Spinal cord (tissue), 9 donors: ENCODE measurements at regions not wholly inside any gene's neighbourhood (a gene's known extent, or its start where the extent isn't known, plus 50 kb on each side); places are given as distances from the start of the nearest gene placed in this dataset.

ENCODE experiments used
- DNase-seq, 6 donors: peaks; one replicate each; pipeline versions ENCODE4 v3.0.0 to v3.0.0-alpha.2; 2013 to 2015; ENCODE audit warnings: low spot score in 6 of 6, low read depth in 4 of 6
- H3K27ac ChIP-seq: one replicate; pipeline ENCODE4 v1.5.1; 2013; ENCODE audit warnings: low read depth, low read length, control low read depth
- H3K27me3 ChIP-seq: one replicate; pipeline ENCODE4 v1.6.1; 2013; ENCODE audit warnings: low read length; ENCODE audit not compliant: control insufficient read depth, insufficient read depth
- H3K36me3 ChIP-seq: one replicate; pipeline ENCODE4 v1.6.1; 2013; ENCODE audit warnings: low read length; ENCODE audit not compliant: control insufficient read depth, insufficient read depth
- H3K4me1 ChIP-seq: one replicate; pipeline ENCODE4 v1.6.1; 2013; ENCODE audit warnings: low read length; ENCODE audit not compliant: control insufficient read depth, insufficient read depth
- H3K4me3 ChIP-seq: one replicate; pipeline ENCODE4 v1.5.1; 2013; ENCODE audit warnings: low read depth, low read length, control low read depth
- H3K9me3 ChIP-seq: one replicate; pipeline ENCODE4 v1.6.1; 2013; ENCODE audit warnings: low read length; ENCODE audit not compliant: control insufficient read depth, insufficient read depth
- WGBS: methylation state at CpG from one replicate; pipeline ENCODE4 v1.1.5; 2013; ENCODE audit warnings: missing lambda C conversion rate; ENCODE audit not compliant: insufficient coverage; 5-methylcytosine and 5-hydroxymethylcytosine counted together
- donor health status: healthy.

- Histone ChIP-seq H3K27me3 (no peaks in the 10 kb centered on the region), H3K36me3 (no peaks in the 10 kb centered on the region), H3K27ac (no peak overlapping the region), H3K4me1 (peaks cover 6% of the 10 kb centered on the region), H3K4me3 (no peak overlapping the region), H3K9me3 (no peaks in the 10 kb centered on the region)
- 80% methylated on average over 1 of the region's 3 CpGs for WGBS
- DNase-seq, result no peak
Measured at GRCh38 chr5:163594951-163595350, 89.5 kb downstream of the MAT2B start.

- WGBS, result 79% methylated on average over 4 of the region's 6 CpGs
- Histone ChIP-seq H3K4me1 (peaks cover 6% of the 10 kb centered on the region), H3K4me3 (no peak overlapping the region), H3K9me3 (no peaks in the 10 kb centered on the region), H3K27ac (no peak overlapping the region), H3K27me3 (no peaks in the 10 kb centered on the region), H3K36me3 (no peaks in the 10 kb centered on the region)
- DNase-seq, result peak in 1 of 6 donors; percentile 80
Measured at GRCh38 chr5:163595932-163596607, 90.7 kb downstream of the MAT2B start.

DNA sequence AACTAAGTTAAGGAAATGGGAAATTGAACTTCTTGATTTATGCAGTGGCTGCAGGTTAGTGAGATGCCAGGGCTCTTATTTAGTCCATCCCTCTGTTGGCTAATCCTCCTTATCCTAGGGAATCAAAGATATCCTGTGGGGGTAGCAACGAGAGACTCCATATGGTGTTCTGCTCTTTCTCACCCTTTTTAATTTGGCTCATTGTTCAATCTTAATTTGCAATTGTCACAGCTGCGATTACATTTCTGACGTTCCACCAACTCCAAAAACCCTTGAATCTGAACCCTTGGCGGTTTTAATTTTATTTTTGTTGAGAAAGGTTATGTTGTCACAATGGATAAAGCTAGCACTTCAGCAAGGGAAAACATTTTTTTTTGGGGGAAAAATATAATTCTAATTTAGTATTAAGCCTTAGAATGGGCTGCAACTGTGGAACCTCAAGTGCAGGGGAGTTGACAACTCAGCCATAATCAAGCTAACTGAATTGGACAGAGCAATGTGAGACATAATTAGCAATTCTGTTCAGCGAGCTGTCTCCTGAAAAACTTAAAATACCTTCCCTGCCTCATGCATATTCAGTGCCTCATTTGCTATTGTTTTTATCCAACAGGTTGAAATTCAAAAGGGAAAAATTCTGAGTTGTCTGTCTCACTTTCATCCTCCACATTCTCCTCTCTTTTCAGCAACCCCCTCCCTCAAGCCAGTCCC is 91.3 kb downstream of the MAT2B start:
- H3K4me3 ChIP-seq, result no peak overlapping the region
- DNase-seq, result peak in 2 of 6 donors; percentile 48 to 78
- peaks cover 6% of the 10 kb centered on the region for H3K4me1 ChIP-seq
- 29% methylated on average over 1 of the region's 5 CpGs for WGBS
- no peak overlapping the region for H3K27ac ChIP-seq
- H3K36me3 ChIP-seq, result no peaks in the 10 kb centered on the region
- no peaks in the 10 kb centered on the region for H3K9me3 ChIP-seq
- H3K27me3 ChIP-seq, result no peaks in the 10 kb centered on the region

DNA sequence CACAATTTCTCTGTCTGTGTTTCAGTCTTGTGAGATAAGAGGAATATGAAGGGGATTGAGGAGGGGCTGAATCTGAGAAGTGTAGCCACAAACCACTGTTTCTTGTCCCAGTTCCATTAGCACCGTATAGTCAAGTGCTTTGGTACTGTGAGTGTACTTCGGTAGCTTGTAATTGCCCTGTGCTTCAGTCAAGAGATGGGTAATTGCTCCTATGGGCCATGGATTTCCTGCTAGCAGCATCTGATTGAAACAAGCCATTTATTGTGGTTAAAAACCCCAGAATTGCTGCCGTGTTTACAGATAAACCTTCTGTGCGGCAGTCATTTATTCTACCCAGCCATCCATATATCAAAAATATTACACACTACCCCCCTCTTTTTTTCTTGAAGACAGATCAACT is 98.6 kb downstream of the MAT2B start:
- Histone ChIP-seq H3K27ac (no peak overlapping the region), H3K36me3 (no peaks in the 10 kb centered on the region), H3K4me3 (no peak overlapping the region), H3K9me3 (no peaks in the 10 kb centered on the region), H3K27me3 (no peaks in the 10 kb centered on the region), H3K4me1 (no peaks in the 10 kb centered on the region)
- WGBS, result 17% methylated on average over 2 of the region's 4 CpGs
- DNase-seq, result peak in 2 of 6 donors; percentile 25 to 87

- no peaks in the 10 kb centered on the region for H3K27me3 ChIP-seq
- DNase-seq, result no peak
- no peaks in the 10 kb centered on the region for H3K36me3 ChIP-seq
- H3K9me3 ChIP-seq, result no peaks in the 10 kb centered on the region
- no peak overlapping the region for H3K4me3 ChIP-seq
- no peaks in the 10 kb centered on the region for H3K4me1 ChIP-seq
- no peak overlapping the region for H3K27ac ChIP-seq
- WGBS, result 94% methylated on average over 2 of the region's 4 CpGs
Measured at GRCh38 chr5:163607256-163607655, 101.8 kb downstream of the MAT2B start.

DNA sequence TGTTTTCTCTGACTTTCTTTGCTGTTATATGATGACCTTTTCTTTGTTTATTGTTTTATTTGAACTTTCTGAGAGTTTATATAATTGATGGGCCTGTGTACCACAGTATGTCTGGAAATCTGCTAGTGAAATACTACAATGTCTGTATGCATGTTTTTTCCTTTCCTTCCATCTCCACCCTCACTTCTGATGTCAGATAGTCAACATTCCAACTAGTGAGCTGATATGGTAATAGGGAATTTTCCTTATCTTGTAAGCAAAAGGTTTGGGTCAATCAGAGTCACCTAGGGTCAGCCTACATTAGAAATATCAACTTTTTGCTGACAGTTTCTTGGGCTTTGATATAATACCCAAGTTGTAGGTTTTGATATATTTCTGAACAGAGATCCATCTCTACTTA is 103.2 kb downstream of the MAT2B start:
- no peak overlapping the region for H3K27ac ChIP-seq
- no peaks in the 10 kb centered on the region for H3K9me3 ChIP-seq

DNA sequence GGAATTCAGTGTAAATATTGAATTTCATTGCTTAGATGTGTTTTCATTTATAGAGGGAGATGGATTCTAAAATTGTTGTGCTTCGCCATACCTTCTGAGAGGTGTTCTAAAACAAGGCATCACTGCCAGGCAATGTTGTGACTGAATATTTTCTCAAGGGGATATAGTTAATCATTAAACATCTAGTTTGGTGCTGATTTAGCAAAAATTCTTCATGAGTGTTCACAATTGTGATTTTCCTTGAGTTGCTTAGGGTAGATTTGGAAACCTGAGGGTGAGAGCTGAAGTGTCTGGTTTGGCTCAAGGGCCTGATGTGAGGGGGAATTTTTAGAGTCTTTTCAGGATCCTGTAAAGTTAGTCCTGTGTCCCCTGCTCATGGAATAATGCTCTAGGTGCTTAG is 104.5 kb downstream of the MAT2B start:
- Histone ChIP-seq H3K27ac (no peak overlapping the region), H3K4me1 (no peaks in the 10 kb centered on the region), H3K4me3 (no peak overlapping the region), H3K36me3 (no peaks in the 10 kb centered on the region), H3K9me3 (no peaks in the 10 kb centered on the region), H3K27me3 (no peaks in the 10 kb centered on the region)
- WGBS, result no CpG with 5 or more reads among the region's 1 CpG
- no peak for DNase-seq

More for the DNA sequence above, 103.2 kb downstream of the MAT2B start:
- no peaks in the 10 kb centered on the region for H3K4me1 ChIP-seq
- DNase-seq, result no peak
- H3K36me3 ChIP-seq, result no peaks in the 10 kb centered on the region
- no peaks in the 10 kb centered on the region for H3K27me3 ChIP-seq
- no peak overlapping the region for H3K4me3 ChIP-seq

DNA sequence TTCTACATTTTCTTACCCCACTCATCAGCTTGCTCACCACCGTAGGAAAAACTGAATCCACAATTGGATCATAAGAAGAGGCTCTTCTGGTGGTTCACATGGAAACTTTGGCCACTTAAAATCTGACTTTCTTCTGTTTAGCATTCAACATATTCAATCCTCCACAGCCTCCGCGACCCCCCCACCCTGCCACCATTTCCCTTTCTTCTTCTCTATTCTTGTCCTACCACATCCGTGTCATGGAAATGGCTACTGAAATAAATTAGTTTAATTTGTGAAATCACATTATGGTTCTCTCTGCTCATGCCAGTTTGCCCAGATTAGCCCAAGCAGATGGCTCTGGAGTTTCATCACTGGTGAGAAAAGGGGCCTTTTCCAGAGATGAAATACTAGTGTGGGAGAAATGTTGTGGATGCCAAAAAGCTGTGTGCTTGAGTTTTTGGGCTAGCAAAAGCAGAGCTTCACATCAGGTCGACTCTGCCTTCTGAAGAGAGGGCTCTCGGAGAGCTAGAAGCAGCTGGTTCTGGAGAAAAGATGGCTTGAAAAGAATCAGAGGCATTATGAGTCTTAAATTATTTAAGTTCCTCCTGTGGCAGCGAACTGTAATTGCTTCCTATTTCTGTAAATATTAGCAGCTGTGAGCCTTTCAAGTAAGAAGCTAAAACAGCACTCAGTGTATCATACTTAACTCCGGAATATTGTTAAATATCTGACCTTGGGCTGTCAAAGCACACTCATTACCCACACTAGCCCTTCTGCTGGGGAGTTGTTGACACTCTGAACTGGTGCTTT is 107.1 kb downstream of the MAT2B start:
- no peaks in the 10 kb centered on the region for H3K36me3 ChIP-seq
- H3K27me3 ChIP-seq, result no peaks in the 10 kb centered on the region
- H3K9me3 ChIP-seq, result no peaks in the 10 kb centered on the region
- H3K4me3 ChIP-seq, result no peak overlapping the region
- H3K27ac ChIP-seq, result no peak overlapping the region
- 80% methylated on average over 4 of the region's 8 CpGs for WGBS
- DNase-seq, result peak in 2 of 6 donors; percentile 67 to 75
- no peaks in the 10 kb centered on the region for H3K4me1 ChIP-seq

DNA sequence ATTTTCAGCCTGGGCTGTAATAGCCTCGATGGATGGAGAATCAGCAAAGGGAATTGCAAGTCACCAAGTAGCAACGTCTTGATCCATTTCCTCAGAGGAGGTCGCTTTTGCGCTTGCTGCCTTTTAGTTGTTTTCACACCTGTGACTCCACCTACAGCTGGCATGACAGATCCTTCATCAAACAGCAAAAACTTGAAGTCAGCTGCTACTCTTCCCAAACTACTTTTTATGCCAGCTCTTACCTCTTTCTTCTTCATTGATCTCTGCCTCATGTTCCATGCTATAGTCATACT is 107.7 kb downstream of the MAT2B start:
- H3K4me3 ChIP-seq, result no peak overlapping the region
- H3K4me1 ChIP-seq, result no peaks in the 10 kb centered on the region
- no peaks in the 10 kb centered on the region for H3K36me3 ChIP-seq
- WGBS, result 81% methylated on average over 4 of the region's 4 CpGs
- no peaks in the 10 kb centered on the region for H3K9me3 ChIP-seq
- no peaks in the 10 kb centered on the region for H3K27me3 ChIP-seq
- DNase-seq, result no peak
- no peak overlapping the region for H3K27ac ChIP-seq
